ENCODE measurements at regions not wholly inside any gene's neighbourhood (a gene's known extent, or its start where the extent isn't known, plus 50 kb on each side); places are given as distances from the start of the nearest gene placed in this dataset.
A peak's percentile ranks its signal among the peaks of the same experiment; 100 is the strongest.

DNA sequence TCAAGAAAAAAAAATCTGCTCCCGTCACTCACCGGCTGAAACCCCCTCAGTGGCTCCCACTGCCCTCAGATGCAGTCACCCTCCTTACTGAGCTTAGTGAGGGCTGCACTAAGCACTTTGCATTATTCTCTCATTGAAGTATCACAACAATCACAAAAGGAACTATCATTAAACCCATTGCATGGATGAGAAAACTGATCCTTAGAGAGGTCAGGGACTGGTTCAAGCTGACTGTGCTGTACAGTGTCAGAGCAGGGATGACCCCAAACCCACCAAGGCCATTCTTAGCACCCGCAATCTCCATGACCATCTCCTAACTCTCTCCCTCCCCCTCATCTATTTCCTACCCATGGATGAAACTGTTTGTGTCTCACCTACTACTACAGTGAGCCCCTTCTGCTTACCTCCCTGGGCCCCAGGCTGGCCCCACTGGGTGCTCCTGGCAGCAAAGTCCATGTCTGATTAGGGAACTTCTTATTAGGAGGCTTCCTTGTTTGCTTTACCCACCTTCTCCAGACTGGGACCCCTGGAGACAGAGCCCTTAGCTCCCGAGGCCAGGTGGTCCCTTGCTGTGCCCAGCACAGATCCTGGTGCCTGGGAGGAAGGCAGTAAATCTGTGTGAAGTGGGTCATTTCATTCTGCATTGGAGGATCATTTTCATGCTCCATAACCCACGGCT is 139.3 kb upstream of the ID2 start:
- Histone ChIP-seq H3K27me3 (ENCODE audit: control insufficient read depth, insufficient read depth, low read length) (no peaks in the 10 kb centered on the region), H3K9ac (ENCODE audit: low read depth, low read length) (peak overlapping the region; percentile 68), H3K4me3 (ENCODE audit: low read length) (no peak overlapping the region), H3K4me2 (ENCODE audit: low read length) (no peak overlapping the region), H3K4me1 (ENCODE audit: control insufficient read depth, insufficient read depth, low read length) (peaks cover 30% of the 10 kb centered on the region), H3K36me3 (ENCODE audit: insufficient read depth, low read length) (no peaks in the 10 kb centered on the region), H3K9me3 (replicated peaks; ENCODE audit: low read length) (no peaks in the 10 kb centered on the region)

DNA sequence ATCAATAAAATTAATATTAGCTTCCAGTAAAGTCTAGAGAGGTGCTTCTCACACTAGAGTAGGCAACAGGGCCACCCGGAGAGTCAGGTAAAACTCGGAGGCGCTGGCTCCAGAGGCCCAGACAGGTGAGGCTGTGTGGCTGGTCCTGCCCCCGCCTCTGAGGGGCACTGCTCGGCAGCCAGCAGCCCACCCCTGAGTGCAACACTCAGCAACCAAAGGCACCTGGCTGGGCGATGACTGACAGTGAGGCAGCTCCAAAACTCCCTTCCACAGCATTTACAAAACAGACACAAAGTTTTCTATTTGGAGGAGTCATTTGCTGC is 138.8 kb upstream of the ID2 start:
- no peaks in the 10 kb centered on the region for H3K27me3 ChIP-seq (ENCODE audit: control insufficient read depth, insufficient read depth, low read length)
- no peaks in the 10 kb centered on the region for H3K36me3 ChIP-seq (ENCODE audit: insufficient read depth, low read length)
- peak overlapping the region; percentile 71 for H3K4me2 ChIP-seq (ENCODE audit: low read length)
- H3K4me1 ChIP-seq (ENCODE audit: control insufficient read depth, insufficient read depth, low read length), result peaks cover 30% of the 10 kb centered on the region
- H3K4me3 ChIP-seq (ENCODE audit: low read length), result no peak overlapping the region
- H3K9me3 ChIP-seq (replicated peaks; ENCODE audit: low read length), result no peaks in the 10 kb centered on the region
- peak overlapping the region; percentile 68 for H3K9ac ChIP-seq (ENCODE audit: low read depth, low read length)

- Histone ChIP-seq H3K4me1 (ENCODE audit: control insufficient read depth, insufficient read depth, low read length) (peaks cover 30% of the 10 kb centered on the region), H3K36me3 (ENCODE audit: insufficient read depth, low read length) (no peaks in the 10 kb centered on the region), H3K9me3 (replicated peaks; ENCODE audit: low read length) (no peaks in the 10 kb centered on the region), H3K4me2 (ENCODE audit: low read length) (peak overlapping the region; percentile 71), H3K27me3 (ENCODE audit: control insufficient read depth, insufficient read depth, low read length) (no peaks in the 10 kb centered on the region), H3K4me3 (ENCODE audit: low read length) (peak overlapping the region; percentile 40), H3K9ac (ENCODE audit: low read depth, low read length) (peak overlapping the region; percentile 68)
Observed at GRCh38 chr2:8543383-8544170, 138.3 kb upstream of the ID2 start.

DNA sequence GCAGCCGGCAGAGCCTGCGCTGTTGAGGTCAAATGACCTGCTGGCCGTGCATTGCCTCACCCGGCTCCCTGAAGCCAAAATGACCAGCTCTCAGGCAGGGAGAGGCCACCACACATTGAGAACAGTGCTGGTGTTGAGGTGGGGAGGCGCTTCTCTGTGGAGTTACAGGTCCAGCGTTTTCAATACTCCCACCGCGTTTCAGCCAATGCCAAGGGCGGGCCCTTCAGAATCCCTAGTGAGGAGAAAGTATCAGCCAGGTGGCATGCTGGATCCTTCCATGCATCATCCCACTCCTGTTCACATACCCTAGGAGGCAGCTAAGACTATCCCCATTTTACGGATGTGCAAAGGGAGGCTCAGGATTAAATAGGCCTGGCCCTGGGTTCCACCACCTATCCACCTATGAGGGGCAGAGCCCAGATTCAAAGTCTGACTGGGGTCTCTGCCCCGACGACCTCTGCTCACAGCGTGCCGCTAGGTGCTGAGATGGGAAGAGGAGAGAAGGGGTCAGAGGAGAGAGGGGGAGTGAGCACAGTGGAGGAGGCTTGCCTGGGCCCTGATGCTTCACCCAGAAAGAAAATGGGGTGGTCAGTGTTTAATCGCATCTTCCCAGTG is 137.6 kb upstream of the ID2 start:
- Histone ChIP-seq H3K4me1 (ENCODE audit: control insufficient read depth, insufficient read depth, low read length) (peaks cover 30% of the 10 kb centered on the region), H3K4me3 (ENCODE audit: low read length) (peak overlapping the region; percentile 40), H3K36me3 (ENCODE audit: insufficient read depth, low read length) (no peaks in the 10 kb centered on the region), H3K9ac (ENCODE audit: low read depth, low read length) (peak overlapping the region; percentile 59), H3K27me3 (ENCODE audit: control insufficient read depth, insufficient read depth, low read length) (peaks cover 5% of the 10 kb centered on the region), H3K4me2 (ENCODE audit: low read length) (peak overlapping the region; percentile 71), H3K9me3 (replicated peaks; ENCODE audit: low read length) (no peaks in the 10 kb centered on the region)

GRCh38 chr2:8544786-8545694 is 136.8 kb upstream of the ID2 start:
- Histone ChIP-seq H3K36me3 (ENCODE audit: insufficient read depth, low read length) (no peaks in the 10 kb centered on the region), H3K27me3 (ENCODE audit: control insufficient read depth, insufficient read depth, low read length) (peaks cover 5% of the 10 kb centered on the region), H3K4me2 (ENCODE audit: low read length) (peak overlapping the region; percentile 19), H3K4me1 (ENCODE audit: control insufficient read depth, insufficient read depth, low read length) (peaks cover 30% of the 10 kb centered on the region), H3K9me3 (replicated peaks; ENCODE audit: low read length) (no peaks in the 10 kb centered on the region), H3K4me3 (ENCODE audit: low read length) (no peak overlapping the region), H3K9ac (ENCODE audit: low read depth, low read length) (peak overlapping the region; percentile 59)

- peak overlapping the region; percentile 40 for H3K9ac ChIP-seq (ENCODE audit: low read depth, low read length)
- H3K4me3 ChIP-seq (ENCODE audit: low read length), result no peak overlapping the region
- no peak overlapping the region for H3K4me2 ChIP-seq (ENCODE audit: low read length)
- peaks cover 5% of the 10 kb centered on the region for H3K27me3 ChIP-seq (ENCODE audit: control insufficient read depth, insufficient read depth, low read length)
- H3K9me3 ChIP-seq (replicated peaks; ENCODE audit: low read length), result no peaks in the 10 kb centered on the region
- H3K4me1 ChIP-seq (ENCODE audit: control insufficient read depth, insufficient read depth, low read length), result peaks cover 30% of the 10 kb centered on the region
- no peaks in the 10 kb centered on the region for H3K36me3 ChIP-seq (ENCODE audit: insufficient read depth, low read length)
Observed at GRCh38 chr2:8545695-8546611, 135.9 kb upstream of the ID2 start.

DNA sequence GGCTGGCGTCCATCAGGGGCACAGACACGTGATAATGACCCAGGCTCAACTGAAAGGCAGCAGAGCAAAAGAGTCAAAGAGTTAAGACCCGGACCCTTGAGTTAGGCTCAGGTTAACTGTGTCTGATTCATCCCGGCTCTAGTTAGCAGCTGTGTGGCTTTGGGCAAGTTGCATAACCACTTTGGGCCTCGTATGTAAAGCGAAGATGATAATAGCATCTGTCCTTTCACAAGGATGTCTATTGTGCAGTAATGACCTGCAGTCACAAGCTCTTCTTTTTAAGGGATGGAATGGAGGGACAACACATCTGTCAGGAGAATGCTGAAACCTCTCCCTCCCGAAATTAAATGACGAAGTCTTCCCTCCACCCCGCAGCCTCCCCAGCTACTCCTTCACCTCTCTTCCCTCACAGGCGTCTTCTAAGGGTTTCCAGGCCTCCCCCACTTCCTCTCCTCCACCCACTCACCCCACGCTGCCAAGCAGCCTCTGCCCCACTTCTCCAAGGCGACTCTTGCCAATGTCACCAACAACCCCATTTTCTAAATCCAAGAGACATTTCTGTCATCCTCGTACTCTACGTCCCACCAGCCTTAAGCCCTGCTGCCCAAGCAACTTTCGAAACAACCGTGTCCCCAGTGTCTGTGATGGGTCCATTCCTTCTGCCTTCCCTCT is 135.1 kb upstream of the ID2 start:
- no peak overlapping the region for H3K4me2 ChIP-seq (ENCODE audit: low read length)

GRCh38 chr2:8547284-8548064 is 134.4 kb upstream of the ID2 start:
- peaks cover 30% of the 10 kb centered on the region for H3K4me1 ChIP-seq (ENCODE audit: control insufficient read depth, insufficient read depth, low read length)
- no peak overlapping the region for H3K4me2 ChIP-seq (ENCODE audit: low read length)
- H3K9me3 ChIP-seq (replicated peaks; ENCODE audit: low read length), result no peaks in the 10 kb centered on the region
- peaks cover 5% of the 10 kb centered on the region for H3K27me3 ChIP-seq (ENCODE audit: control insufficient read depth, insufficient read depth, low read length)
- H3K9ac ChIP-seq (ENCODE audit: low read depth, low read length), result no peak overlapping the region
- H3K4me3 ChIP-seq (ENCODE audit: low read length), result no peak overlapping the region
- H3K36me3 ChIP-seq (ENCODE audit: insufficient read depth, low read length), result no peaks in the 10 kb centered on the region

More for the DNA sequence above, 135.1 kb upstream of the ID2 start:
- Histone ChIP-seq H3K4me1 (ENCODE audit: control insufficient read depth, insufficient read depth, low read length) (peaks cover 30% of the 10 kb centered on the region), H3K27me3 (ENCODE audit: control insufficient read depth, insufficient read depth, low read length) (peaks cover 5% of the 10 kb centered on the region), H3K9me3 (replicated peaks; ENCODE audit: low read length) (no peaks in the 10 kb centered on the region), H3K4me3 (ENCODE audit: low read length) (no peak overlapping the region), H3K9ac (ENCODE audit: low read depth, low read length) (no peak overlapping the region), H3K36me3 (ENCODE audit: insufficient read depth, low read length) (no peaks in the 10 kb centered on the region)

GRCh38 chr2:8548065-8548618 is 133.7 kb upstream of the ID2 start:
- no peak overlapping the region for H3K9ac ChIP-seq (ENCODE audit: low read depth, low read length)
- H3K4me1 ChIP-seq (ENCODE audit: control insufficient read depth, insufficient read depth, low read length), result peaks cover 24% of the 10 kb centered on the region
- H3K9me3 ChIP-seq (replicated peaks; ENCODE audit: low read length), result no peaks in the 10 kb centered on the region
- no peak overlapping the region for H3K4me2 ChIP-seq (ENCODE audit: low read length)
- H3K27me3 ChIP-seq (ENCODE audit: control insufficient read depth, insufficient read depth, low read length), result peaks cover 5% of the 10 kb centered on the region
- H3K36me3 ChIP-seq (ENCODE audit: insufficient read depth, low read length), result no peaks in the 10 kb centered on the region
- H3K4me3 ChIP-seq (ENCODE audit: low read length), result no peak overlapping the region

Data from skeletal muscle satellite cell (primary cell).